ENCODE measurements at regions not wholly inside any gene's neighbourhood (a gene's known extent, or its start where the extent isn't known, plus 50 kb on each side); places are given as distances from the start of the nearest gene placed in this dataset.

DNA sequence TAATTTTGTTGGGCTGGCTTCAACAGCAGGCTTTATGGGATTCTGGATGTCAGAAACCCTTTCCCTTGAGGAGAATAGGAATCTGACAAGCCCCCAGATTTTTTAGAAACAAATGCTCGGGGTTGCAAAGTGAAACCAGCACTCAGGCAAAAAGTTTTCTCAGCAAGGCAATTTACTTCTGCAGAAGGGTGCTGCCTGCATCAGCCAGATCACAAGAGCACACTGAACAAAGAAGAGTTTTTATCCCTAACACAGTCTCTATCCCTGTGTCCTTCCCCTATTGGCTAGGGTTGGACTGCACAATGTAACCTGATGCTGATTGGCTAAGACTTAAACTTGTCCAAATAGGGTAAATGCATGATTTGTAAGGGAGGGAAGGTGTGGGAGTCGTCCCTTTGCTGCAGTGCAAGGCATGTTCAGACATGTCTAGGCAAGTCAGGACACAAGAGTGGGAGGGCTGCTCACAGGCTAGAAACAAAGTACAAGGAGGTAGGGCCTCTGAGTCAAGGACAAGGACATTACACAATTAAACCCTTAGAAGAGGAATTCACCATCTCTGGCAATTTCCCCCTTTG lies 175.8 kb downstream of the CCNG2 start:
- WGBS, 2 donors: 53 to 73% methylated on average over 2 of the region's 2 CpGs
- Histone ChIP-seq H3K4me3 (no peak overlapping the region), H3K4me1 (no peaks in the 10 kb centered on the region), H3K27ac (no peak overlapping the region), H3K27me3 (no peaks in the 10 kb centered on the region), H3K9me3 (peaks cover 0 to 6% (median 0%) of the 10 kb centered on the region in 3 donors), H3K36me3 (replicated peaks in 1 of 2; ENCODE audit: insufficient read depth in 1 of 2, low read depth in 2 of 2) (no peaks in the 10 kb centered on the region)
- intact Hi-C loops (cut with DNase I): no loop called here
- no peak for DNase-seq
- ATAC-seq: no peak
- TF ChIP-seq, protein P1, sequence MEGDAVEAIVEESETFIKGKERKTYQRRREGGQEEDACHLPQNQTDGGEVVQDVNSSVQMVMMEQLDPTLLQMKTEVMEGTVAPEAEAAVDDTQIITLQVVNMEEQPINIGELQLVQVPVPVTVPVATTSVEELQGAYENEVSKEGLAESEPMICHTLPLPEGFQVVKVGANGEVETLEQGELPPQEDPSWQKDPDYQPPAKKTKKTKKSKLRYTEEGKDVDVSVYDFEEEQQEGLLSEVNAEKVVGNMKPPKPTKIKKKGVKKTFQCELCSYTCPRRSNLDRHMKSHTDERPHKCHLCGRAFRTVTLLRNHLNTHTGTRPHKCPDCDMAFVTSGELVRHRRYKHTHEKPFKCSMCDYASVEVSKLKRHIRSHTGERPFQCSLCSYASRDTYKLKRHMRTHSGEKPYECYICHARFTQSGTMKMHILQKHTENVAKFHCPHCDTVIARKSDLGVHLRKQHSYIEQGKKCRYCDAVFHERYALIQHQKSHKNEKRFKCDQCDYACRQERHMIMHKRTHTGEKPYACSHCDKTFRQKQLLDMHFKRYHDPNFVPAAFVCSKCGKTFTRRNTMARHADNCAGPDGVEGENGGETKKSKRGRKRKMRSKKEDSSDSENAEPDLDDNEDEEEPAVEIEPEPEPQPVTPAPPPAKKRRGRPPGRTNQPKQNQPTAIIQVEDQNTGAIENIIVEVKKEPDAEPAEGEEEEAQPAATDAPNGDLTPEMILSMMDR (IDR thresholded peaks at IDR 0.05): no peak
- TF ChIP-seq POLR2A (IDR thresholded peaks at IDR 0.05): no peak

DNA sequence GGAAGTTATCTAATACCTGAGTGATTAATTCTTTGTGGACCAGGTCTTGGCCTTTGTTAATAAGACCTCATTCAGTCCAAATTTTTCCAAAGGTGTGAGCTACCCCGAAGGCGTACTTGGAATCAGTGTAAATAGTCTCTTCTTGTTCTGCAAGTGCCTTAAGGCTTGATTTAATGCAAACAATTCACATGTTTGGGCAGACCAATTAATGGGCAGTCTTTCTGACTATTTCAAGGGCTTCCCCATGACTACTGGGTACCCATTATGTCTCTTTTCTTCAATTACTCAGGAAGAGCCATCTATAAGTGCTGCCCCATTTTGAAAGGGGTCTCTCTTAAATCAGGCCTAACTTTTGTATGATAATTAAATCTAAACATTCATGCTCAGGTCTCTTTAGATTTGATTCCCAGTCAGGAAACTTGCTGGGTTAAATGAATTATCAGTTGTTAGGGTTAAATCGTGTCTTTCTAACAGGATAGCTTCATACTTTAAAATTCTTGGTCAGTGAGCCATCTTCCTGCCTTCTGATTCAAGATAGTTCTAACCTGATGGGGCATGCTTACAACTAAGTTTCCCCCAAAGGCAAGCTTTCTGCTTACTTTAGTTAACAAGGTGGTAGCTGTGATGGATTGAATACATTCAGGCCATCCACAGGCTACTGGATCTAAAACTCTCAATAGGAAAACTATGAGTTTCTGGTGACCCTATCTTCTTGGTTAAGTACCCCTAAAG lies 179.6 kb downstream of the CCNG2 start:
- Histone ChIP-seq H3K27me3 (no peaks in the 10 kb centered on the region), H3K4me3 (no peak overlapping the region), H3K36me3 (replicated peaks in 1 of 2; ENCODE audit: insufficient read depth in 1 of 2, low read depth in 2 of 2) (no peaks in the 10 kb centered on the region), H3K27ac (no peak overlapping the region), H3K4me1 (no peaks in the 10 kb centered on the region), H3K9me3 (peaks cover 0 to 6% (median 0%) of the 10 kb centered on the region in 3 donors)
- intact Hi-C loops (cut with DNase I): no loop called here
- TF ChIP-seq, protein P1 (IDR thresholded peaks at IDR 0.05): no peak
- no peak for TF ChIP-seq POLR2A (IDR thresholded peaks at IDR 0.05)
- WGBS, 2 donors: 70 to 79% methylated on average over 3 of the region's 3 CpGs
- ATAC-seq: no peak
- DNase-seq: no peak

DNA sequence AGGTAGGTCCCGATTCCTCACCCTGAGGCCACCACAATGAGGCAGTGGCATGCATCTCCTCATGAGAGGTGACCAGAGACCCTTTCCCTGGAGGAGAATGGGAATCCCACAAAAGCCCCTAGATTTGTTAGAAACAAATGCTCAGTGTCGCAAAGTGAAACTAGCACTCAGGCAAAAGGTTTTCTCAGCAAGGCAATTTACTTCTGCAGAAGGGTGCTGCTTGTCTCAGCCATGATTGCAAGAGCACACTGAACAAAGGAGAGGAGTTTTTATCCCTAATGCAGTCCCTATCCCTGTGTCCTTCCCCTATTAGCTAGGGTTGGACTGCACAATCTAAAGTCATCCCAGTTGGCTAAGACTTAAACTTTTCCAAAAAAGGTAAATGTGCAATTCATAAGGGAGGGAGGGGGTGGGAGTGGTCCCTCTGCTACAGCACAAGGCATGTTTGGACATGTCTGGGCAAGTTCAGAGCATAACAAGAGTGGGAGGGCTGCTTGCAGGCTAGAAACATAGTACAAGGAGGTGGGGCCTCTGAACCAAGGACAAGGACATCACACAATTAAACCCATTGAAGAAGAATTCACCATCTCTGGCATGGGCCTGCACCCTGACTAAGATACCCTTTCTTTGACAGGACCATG lies 185.3 kb downstream of the CCNG2 start:
- Histone ChIP-seq H3K27ac (no peak overlapping the region), H3K4me3 (no peak overlapping the region), H3K27me3 (no peaks in the 10 kb centered on the region), H3K4me1 (no peaks in the 10 kb centered on the region), H3K9me3 (peaks cover 0 to 5% (median 0%) of the 10 kb centered on the region in 3 donors), H3K36me3 (replicated peaks in 1 of 2; ENCODE audit: insufficient read depth in 1 of 2, low read depth in 2 of 2) (no peaks in the 10 kb centered on the region)
- 94 to 100% methylated on average over 2 of the region's 2 CpGs for WGBS, 2 donors
- DNase-seq: no peak
- ATAC-seq: no peak
- TF ChIP-seq POLR2A (IDR thresholded peaks at IDR 0.05): no peak
- intact Hi-C loops (cut with DNase I): no loop called here

DNA sequence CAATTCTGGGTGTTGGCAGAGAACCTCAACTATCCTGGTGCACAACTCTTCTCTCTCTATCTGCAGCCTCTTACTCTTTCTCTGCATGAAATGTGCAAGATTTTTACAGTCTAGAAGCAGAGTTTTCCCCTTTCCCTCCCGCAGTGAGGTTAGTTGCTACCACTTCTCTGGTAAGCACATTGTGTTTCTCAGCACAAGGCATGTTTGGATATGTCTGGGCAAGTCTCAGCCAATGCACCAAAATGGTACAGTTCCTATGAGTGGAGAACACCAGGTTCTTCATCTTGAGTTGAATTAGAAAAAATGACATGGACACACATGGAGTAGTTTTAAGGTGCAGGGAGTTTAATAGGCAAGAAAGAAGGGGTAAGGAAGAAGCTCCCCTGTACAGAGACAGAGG lies 187.0 kb downstream of the CCNG2 start:
- no peak overlapping the region for H3K4me3 ChIP-seq

DNA sequence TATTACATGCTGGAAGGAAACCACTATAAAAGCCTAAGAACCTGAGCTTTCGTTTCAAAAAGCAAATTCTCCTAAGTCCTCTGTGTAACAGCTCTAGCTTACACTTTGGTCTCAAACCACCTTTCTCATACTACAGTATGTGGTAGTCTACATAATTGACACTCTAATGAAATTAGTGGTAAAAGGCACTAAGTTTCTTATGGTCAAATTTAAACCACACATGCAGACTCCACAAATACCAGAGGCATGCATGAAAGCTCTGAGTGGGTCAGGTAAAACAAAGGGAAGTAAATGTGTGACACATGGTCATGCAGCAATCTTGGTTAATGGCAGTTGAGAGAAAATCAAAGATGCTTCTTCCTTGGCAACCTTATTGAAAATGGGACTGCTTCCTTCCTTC lies 187.8 kb downstream of the CCNG2 start:
- 0 to 63% methylated on average over 1 of the region's 1 CpG for WGBS, 2 donors
- no peak for TF ChIP-seq POLR2A (IDR thresholded peaks at IDR 0.05)
- TF ChIP-seq, protein P1 (IDR thresholded peaks at IDR 0.05): no peak

More for the DNA sequence above, 187.0 kb downstream of the CCNG2 start:
- H3K36me3 ChIP-seq (replicated peaks in 1 of 2; ENCODE audit: insufficient read depth in 1 of 2, low read depth in 2 of 2): no peaks in the 10 kb centered on the region
- intact Hi-C loops (cut with DNase I): no loop called here
- WGBS, 2 donors: 90 to 100% methylated on average over 1 of the region's 1 CpG
- ATAC-seq: no peak
- TF ChIP-seq POLR2A (IDR thresholded peaks at IDR 0.05): no peak
- TF ChIP-seq, protein P1 (IDR thresholded peaks at IDR 0.05): no peak
- H3K27me3 ChIP-seq: no peaks in the 10 kb centered on the region
- no peak for DNase-seq
- no peaks in the 10 kb centered on the region for H3K4me1 ChIP-seq
- peaks cover 0 to 5% (median 0%) of the 10 kb centered on the region in 3 donors for H3K9me3 ChIP-seq
- H3K27ac ChIP-seq: no peak overlapping the region

More for the DNA sequence above, 187.8 kb downstream of the CCNG2 start:
- intact Hi-C loops (cut with DNase I): no loop called here
- Histone ChIP-seq H3K36me3 (replicated peaks in 1 of 2; ENCODE audit: insufficient read depth in 1 of 2, low read depth in 2 of 2) (no peaks in the 10 kb centered on the region), H3K27ac (no peak overlapping the region), H3K4me1 (no peaks in the 10 kb centered on the region), H3K4me3 (no peak overlapping the region), H3K9me3 (peaks cover 0 to 5% (median 0%) of the 10 kb centered on the region in 3 donors), H3K27me3 (no peaks in the 10 kb centered on the region)
- DNase-seq: no peak
- ATAC-seq: no peak
